ENCODE measurements at regions not wholly inside any gene's neighbourhood (a gene's known extent, or its start where the extent isn't known, plus 50 kb on each side); places are given as distances from the start of the nearest gene placed in this dataset.

GRCh38 chr3:181847276-181847675 is 135.6 kb downstream of the SOX2 start:
- no peak for DNase-seq (ENCODE audit: low read depth, low spot score)
- H3K4me3 ChIP-seq (ENCODE audit: low read length): no peak overlapping the region

DNA sequence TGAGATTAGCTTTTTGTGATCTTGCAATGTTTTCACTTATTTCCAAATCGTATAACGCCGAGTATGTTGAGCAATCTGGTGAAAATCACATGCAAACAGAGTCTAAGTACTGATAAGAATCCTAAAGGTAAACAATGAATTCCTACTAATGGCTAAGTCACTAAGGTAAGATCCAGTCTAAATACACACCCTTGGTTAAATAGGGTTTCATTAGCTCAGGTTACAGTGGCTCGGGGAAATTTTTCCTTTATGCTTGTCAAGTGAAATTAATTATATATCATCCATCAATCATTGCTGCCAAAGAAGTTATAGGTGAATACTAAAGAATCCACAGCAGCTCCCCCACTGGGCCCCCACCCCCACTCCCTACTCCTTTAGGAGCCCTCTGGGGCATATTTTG is 139.3 kb downstream of the SOX2 start:
- H3K4me3 ChIP-seq (ENCODE audit: low read length): no peak overlapping the region
- no peak for DNase-seq (ENCODE audit: low read depth, low spot score)

- no peak for DNase-seq (ENCODE audit: low read depth, low spot score)
- H3K4me3 ChIP-seq (ENCODE audit: low read length): no peak overlapping the region
Measured at GRCh38 chr3:181855825-181856224, 144.1 kb downstream of the SOX2 start.

- no peak for DNase-seq (ENCODE audit: low read depth, low spot score)
- H3K4me3 ChIP-seq (ENCODE audit: low read length): no peak overlapping the region
Measured at GRCh38 chr3:181859518-181859917, 147.8 kb downstream of the SOX2 start.

- no peak for DNase-seq (ENCODE audit: low read depth, low spot score)
- no peak overlapping the region for H3K4me3 ChIP-seq (ENCODE audit: low read length)
Measured at GRCh38 chr3:181860235-181860634, 148.5 kb downstream of the SOX2 start.

DNA sequence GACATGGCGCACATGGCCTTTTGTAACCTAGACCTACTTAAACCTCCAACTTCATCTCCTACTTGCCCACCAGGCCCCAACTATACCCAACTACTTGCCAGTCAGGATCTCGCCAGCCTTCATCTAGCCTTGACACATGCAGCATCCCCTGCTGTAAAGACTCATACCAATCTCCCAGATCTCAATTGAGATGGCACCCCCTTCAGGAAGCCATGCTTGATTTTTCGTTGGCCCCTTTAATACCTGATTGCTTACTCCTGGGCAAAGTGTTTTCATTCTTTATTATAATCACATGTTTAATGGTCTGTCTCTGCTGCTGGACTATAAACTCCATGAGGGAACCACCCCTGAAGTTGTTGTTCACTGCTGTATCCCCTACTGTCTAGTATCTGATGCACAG is 150.8 kb downstream of the SOX2 start:
- no peak overlapping the region for H3K4me3 ChIP-seq (ENCODE audit: low read length)
- no peak for DNase-seq (ENCODE audit: low read depth, low spot score)

GRCh38 chr3:181868576-181869082 is 156.9 kb downstream of the SOX2 start:
- no peak overlapping the region for H3K4me3 ChIP-seq (ENCODE audit: low read length)
- DNase-seq (ENCODE audit: low read depth, low spot score): no peak

DNA sequence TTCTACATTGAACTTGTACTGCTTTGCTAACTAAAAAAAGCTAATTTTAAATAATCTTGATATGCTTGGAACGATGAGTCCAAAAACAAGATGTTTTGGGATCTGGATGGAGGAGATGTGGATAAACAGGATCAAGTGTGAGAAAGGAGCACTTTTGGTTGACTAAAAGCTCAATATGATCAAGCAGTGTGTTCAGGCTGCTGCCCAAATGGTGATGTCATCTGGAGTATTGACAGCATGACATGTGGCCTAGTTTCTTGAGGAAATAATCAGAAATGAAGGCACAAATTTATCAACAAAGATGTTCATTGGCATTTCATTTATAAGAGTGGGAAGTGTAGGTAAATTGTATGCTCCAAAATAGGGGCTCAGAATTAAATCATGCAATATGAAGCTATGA is 161.2 kb downstream of the SOX2 start:
- no peak overlapping the region for H3K4me3 ChIP-seq (ENCODE audit: low read length)
- no peak for DNase-seq (ENCODE audit: low read depth, low spot score)

DNA sequence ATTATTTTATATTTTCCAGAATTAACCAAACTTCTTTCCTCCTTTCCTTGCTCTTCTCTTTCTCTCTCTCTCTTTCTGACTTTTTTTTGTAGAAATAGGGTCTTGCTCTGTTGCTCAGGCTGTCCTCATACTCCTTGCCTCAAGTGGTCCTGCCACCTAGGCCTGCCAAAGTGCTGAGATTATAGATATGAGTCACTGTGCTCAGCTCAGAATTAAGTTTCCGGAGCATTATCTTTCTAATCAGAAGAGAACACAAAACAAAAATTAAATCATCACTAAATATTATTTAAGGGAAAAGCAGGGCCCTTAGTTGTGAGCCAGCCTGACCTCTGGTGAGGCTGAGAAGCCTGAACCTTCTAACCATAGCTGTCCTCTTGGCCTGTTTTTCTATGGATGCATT is 168.2 kb downstream of the SOX2 start:
- DNase-seq (ENCODE audit: low read depth, low spot score): no peak
- no peak overlapping the region for H3K4me3 ChIP-seq (ENCODE audit: low read length)

DNA sequence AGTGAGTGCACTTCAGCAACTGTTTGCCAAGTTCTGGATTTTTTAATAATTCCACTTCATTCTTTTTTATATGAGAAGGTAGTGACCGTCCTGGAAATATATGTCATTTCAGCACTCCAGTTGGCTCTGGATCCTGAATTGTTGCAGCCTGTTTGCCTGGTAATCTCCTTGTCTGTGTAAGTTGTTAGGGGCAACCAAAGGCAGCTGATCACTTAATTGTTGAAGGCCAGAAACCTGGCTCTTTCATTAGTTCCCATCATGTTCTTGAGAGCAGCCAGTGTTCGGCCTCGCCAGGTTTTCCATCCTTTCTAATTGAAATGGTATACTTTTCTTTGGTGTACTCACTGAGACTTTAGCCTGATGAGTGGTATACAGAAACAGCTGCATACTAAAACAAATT is 168.6 kb downstream of the SOX2 start:
- H3K4me3 ChIP-seq (ENCODE audit: low read length): no peak overlapping the region
- no peak for DNase-seq (ENCODE audit: low read depth, low spot score)

DNA sequence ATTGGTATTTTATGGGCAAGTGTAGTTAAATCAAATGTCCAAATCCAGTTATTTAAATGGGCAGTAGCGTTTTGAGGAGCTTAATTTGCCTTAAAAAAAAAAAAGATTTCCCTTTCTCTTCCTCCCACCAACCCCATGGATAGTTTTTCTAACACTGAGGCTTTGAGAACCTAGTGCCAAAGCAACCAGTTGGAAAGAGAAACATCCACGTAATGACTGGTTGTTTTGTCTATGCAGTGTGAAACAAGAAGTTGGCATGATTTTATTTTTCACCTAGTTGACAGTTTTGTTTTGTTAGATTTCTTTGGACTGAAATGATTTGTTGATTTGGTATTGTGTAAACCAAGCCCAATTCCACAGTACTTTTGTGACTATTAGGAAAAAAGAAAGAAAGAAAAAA is 170.0 kb downstream of the SOX2 start:
- no peak overlapping the region for H3K4me3 ChIP-seq (ENCODE audit: low read length)

DNA sequence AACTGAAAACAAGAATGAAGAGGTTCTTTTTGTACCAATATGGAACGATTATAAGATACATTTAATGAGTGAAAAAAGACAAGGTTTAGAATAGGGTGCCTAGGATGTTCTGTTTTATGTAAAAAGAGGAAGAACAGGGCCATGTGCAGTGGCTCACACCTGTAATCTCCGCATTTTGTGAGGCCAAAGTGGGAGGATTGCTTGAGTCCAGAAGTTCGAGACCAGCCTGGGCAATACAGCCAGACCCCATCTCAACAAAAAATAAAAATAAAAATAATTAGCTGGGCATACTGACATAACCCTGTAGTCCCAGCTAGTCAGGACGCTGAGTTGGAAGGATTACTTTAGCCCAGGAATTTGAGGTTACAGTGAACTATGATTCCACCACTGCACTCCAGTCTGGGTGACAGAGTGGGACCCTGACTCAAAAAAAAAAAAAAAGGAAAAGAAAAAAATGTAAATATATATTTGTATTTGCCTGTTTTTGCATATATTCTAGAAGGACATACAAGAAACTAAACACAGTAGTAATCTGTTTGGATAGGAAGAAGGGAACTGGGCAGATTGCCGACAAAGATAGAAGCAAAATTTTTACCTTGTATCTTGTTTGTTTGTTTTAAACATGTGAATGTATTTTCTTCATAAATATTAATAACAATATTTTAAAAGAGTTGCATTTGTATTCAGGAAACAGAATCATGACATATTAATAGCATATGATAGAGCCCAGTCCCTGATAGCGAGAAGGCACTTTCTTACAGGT is 174.3 kb downstream of the SOX2 start:
- DNase-seq (ENCODE audit: low read depth, low spot score): no peak
- H3K4me3 ChIP-seq (ENCODE audit: low read length): no peak overlapping the region

More for the DNA sequence above, 170.0 kb downstream of the SOX2 start:
- no peak for DNase-seq (ENCODE audit: low read depth, low spot score)

GRCh38 chr3:181886676-181887075 is 175.0 kb downstream of the SOX2 start:
- no peak overlapping the region for H3K4me3 ChIP-seq (ENCODE audit: low read length)
- no peak for DNase-seq (ENCODE audit: low read depth, low spot score)

GRCh38 chr3:181887685-181888084 is 176.0 kb downstream of the SOX2 start:
- DNase-seq (ENCODE audit: low read depth, low spot score): no peak
- no peak overlapping the region for H3K4me3 ChIP-seq (ENCODE audit: low read length)

DNA sequence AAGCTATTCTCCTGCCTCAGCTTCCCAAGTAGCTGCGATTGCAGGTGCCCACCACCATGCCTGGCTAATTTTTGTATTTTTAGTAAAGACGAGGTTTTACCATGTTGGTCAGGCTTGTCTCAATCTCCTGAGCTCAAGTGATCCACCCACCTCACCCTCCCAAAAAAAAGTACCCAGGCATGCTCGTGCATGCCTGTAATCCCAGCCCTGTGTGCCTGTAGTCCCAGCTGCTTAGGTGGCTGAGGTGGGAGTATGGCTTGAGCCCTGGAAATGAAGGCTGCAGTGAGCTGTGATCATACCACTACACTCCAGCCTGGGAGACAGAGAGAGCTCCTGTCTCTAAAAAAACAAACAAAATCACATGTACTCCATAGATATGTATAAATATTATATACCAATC is 176.5 kb downstream of the SOX2 start:
- H3K4me3 ChIP-seq (ENCODE audit: low read length): no peak overlapping the region
- no peak for DNase-seq (ENCODE audit: low read depth, low spot score)

DNA sequence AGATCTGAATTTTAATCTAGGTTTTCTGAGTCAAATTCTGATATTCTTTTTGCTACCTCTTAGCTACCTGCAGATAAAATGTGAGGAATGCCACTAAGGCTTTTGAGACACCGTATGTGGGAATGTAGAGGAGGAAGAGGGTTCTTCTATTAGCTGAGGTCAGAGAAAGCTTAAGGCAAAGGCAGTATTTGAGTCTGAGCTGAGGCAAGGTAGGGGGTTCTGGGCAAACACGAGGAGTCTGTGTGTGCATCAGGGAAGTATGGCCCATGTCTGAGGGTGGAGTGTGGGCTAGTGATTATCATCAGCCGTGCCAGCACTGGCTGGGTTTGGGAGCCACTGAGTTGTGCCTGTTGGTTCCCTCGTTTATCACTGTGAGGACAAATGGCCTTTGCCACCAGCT is 181.1 kb downstream of the SOX2 start:
- DNase-seq (ENCODE audit: low read depth, low spot score): no peak
- H3K4me3 ChIP-seq (ENCODE audit: low read length): no peak overlapping the region

GRCh38 chr3:181896605-181897004 is 184.9 kb downstream of the SOX2 start:
- H3K4me3 ChIP-seq (ENCODE audit: low read length): no peak overlapping the region
- no peak for DNase-seq (ENCODE audit: low read depth, low spot score)

DNA sequence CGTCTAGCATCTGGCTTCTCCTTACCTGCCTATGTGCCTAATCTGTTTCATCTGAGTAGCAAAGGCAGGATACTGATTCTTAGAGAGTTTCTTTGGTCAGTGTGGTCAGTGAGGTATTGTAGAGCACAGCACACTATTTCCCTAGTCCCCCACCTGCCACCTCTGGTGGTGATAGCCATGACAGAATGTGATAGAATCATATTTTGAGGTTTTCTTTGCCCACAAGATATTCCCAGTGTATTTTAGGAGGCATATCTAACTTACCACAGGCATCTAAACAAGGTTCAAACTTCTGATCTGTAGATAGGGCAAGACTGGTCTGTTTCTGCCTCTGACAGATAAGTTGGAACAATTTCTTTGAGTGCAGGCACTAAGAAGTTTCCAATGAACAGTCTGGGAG is 188.0 kb downstream of the SOX2 start:
- no peak for DNase-seq (ENCODE audit: low read depth, low spot score)
- H3K4me3 ChIP-seq (ENCODE audit: low read length): no peak overlapping the region

DNA sequence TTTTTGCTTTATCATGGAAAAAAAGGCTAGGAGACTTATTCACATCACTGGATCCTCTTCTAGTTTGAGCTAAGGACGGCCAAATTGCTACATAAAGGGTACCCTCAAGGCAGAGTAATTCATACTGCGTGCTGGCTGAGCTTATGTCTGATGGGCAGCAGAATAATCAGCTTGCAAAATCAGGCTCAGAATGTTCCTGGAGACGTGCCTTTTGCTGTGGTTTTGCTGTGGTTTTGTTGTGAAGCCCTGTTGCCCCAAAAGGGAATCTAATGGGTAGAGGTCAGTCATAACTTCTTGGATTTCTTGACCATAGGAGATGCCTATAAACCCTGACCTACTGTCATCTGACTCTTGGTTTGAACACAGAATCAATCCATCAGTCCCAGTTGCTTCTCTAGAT is 189.9 kb downstream of the SOX2 start:
- DNase-seq (ENCODE audit: low read depth, low spot score): no peak
- H3K4me3 ChIP-seq (ENCODE audit: low read length): no peak overlapping the region

GRCh38 chr3:181906338-181906737 is 194.6 kb downstream of the SOX2 start:
- no peak overlapping the region for H3K4me3 ChIP-seq (ENCODE audit: low read length)
- no peak for DNase-seq (ENCODE audit: low read depth, low spot score)

- no peak for DNase-seq (ENCODE audit: low read depth, low spot score)
- no peak overlapping the region for H3K4me3 ChIP-seq (ENCODE audit: low read length)
Measured at GRCh38 chr3:181909241-181909640, 197.5 kb downstream of the SOX2 start.

Measured in Jurkat, Clone E6-1 (cell line).